ENCODE measurements at regions not wholly inside any gene's neighbourhood (a gene's known extent, or its start where the extent isn't known, plus 50 kb on each side); places are given as distances from the start of the nearest gene placed in this dataset.
"Not testable (repeated sequence)": the region's sequence is repeated elsewhere in the genome, so short reads cannot be mapped to it uniquely, and the experiment has no call there.

- ATAC-seq (ENCODE audit: low read depth), result no peak
- H3K4me1 Mint-ChIP-seq, result no peaks in the 10 kb centered on the region
- DNase-seq, result no peak
- no peaks in the 10 kb centered on the region for H3K36me3 Mint-ChIP-seq (ENCODE audit: low read depth)
- POLR2A ChIA-PET, result no interaction called here
- CTCF ChIA-PET, result no interaction called here
- no peaks in the 10 kb centered on the region for H3K9me3 Mint-ChIP-seq
- no peak overlapping the region for H3K4me3 Mint-ChIP-seq
- no peak overlapping the region for H3K27ac Mint-ChIP-seq
- intact Hi-C loops (cut with micrococcal nuclease), result no loop called here
- H3K27me3 Mint-ChIP-seq, result no peaks in the 10 kb centered on the region
- TF ChIP-seq, protein P1, sequence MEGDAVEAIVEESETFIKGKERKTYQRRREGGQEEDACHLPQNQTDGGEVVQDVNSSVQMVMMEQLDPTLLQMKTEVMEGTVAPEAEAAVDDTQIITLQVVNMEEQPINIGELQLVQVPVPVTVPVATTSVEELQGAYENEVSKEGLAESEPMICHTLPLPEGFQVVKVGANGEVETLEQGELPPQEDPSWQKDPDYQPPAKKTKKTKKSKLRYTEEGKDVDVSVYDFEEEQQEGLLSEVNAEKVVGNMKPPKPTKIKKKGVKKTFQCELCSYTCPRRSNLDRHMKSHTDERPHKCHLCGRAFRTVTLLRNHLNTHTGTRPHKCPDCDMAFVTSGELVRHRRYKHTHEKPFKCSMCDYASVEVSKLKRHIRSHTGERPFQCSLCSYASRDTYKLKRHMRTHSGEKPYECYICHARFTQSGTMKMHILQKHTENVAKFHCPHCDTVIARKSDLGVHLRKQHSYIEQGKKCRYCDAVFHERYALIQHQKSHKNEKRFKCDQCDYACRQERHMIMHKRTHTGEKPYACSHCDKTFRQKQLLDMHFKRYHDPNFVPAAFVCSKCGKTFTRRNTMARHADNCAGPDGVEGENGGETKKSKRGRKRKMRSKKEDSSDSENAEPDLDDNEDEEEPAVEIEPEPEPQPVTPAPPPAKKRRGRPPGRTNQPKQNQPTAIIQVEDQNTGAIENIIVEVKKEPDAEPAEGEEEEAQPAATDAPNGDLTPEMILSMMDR (IDR thresholded peaks at IDR 0.05), result no peak
Measured at GRCh38 chrX:28158019-28158777, 176.9 kb upstream of the DCAF8L1 start.

- H3K36me3 Mint-ChIP-seq (ENCODE audit: low read depth); H3K4me1 Mint-ChIP-seq; intact Hi-C loops (cut with micrococcal nuclease); H3K27ac Mint-ChIP-seq; H3K9me3 Mint-ChIP-seq; CTCF ChIA-PET; POLR2A ChIA-PET; ATAC-seq (ENCODE audit: low read depth); H3K27me3 Mint-ChIP-seq; DNase-seq; H3K4me3 Mint-ChIP-seq: not testable (repeated sequence)
Measured at GRCh38 chrX:28152263-28152662, 171.0 kb upstream of the DCAF8L1 start.

GRCh38 chrX:28135378-28136047 is 154.3 kb upstream of the DCAF8L1 start:
- POLR2A ChIA-PET, result no interaction called here
- DNase-seq (no peak), ATAC-seq (ENCODE audit: low read depth) (no peak)
- no peak overlapping the region for H3K27ac Mint-ChIP-seq
- no peaks in the 10 kb centered on the region for H3K9me3 Mint-ChIP-seq
- CTCF ChIA-PET, result no interaction called here
- no peak overlapping the region for H3K4me3 Mint-ChIP-seq
- no peaks in the 10 kb centered on the region for H3K36me3 Mint-ChIP-seq (ENCODE audit: low read depth)
- no peaks in the 10 kb centered on the region for H3K27me3 Mint-ChIP-seq
- TF ChIP-seq, protein P1 (IDR thresholded peaks at IDR 0.05), result no peak
- intact Hi-C loops (cut with micrococcal nuclease), result no loop called here
- no peaks in the 10 kb centered on the region for H3K4me1 Mint-ChIP-seq

GRCh38 chrX:28133763-28134162 is 152.5 kb upstream of the DCAF8L1 start:
- DNase-seq, result no peak
- TF ChIP-seq, protein P1 (IDR thresholded peaks at IDR 0.05), result no peak
- no peak for ATAC-seq (ENCODE audit: low read depth)
- ChIA-PET CTCF (no interaction called here), POLR2A (no interaction called here)
- Mint-ChIP-seq H3K4me3 (no peak overlapping the region), H3K36me3 (ENCODE audit: low read depth) (no peaks in the 10 kb centered on the region), H3K27me3 (no peaks in the 10 kb centered on the region), H3K27ac (no peak overlapping the region), H3K9me3 (no peaks in the 10 kb centered on the region), H3K4me1 (no peaks in the 10 kb centered on the region)
- intact Hi-C loops (cut with micrococcal nuclease), result no loop called here

GRCh38 chrX:28127662-28128061 is 146.4 kb upstream of the DCAF8L1 start:
- DNase-seq (no peak), ATAC-seq (ENCODE audit: low read depth) (no peak)
- CTCF ChIA-PET, result no interaction called here
- no peaks in the 10 kb centered on the region for H3K27me3 Mint-ChIP-seq
- TF ChIP-seq, protein P1 (IDR thresholded peaks at IDR 0.05), result no peak
- no peak overlapping the region for H3K4me3 Mint-ChIP-seq
- H3K36me3 Mint-ChIP-seq (ENCODE audit: low read depth), result no peaks in the 10 kb centered on the region
- intact Hi-C loops (cut with micrococcal nuclease), result no loop called here
- H3K27ac Mint-ChIP-seq, result no peak overlapping the region
- H3K4me1 Mint-ChIP-seq, result no peaks in the 10 kb centered on the region
- POLR2A ChIA-PET, result no interaction called here
- peaks cover 3% of the 10 kb centered on the region for H3K9me3 Mint-ChIP-seq

Measured in activated B cell treated with CpG ODN at 0.5 μM for 24 hours (primary cell).